H1 (cell line): ENCODE measurements at regions not wholly inside any gene's neighbourhood (a gene's known extent, or its start where the extent isn't known, plus 50 kb on each side); places are given as distances from the start of the nearest gene placed in this dataset.

Experiments
- CTCF ChIA-PET: fragments of 300-600 bp; sonication (Branson Sonifier 250); formaldehyde crosslinking; loops from one replicate; lab custom pipeline; 2021; ENCODE audit not compliant: partially characterized antibody; lab: Charles Lee
- POLR2A ChIA-PET: fragments of 300-600 bp; sonication (Branson Sonifier 250); formaldehyde crosslinking; loops from one replicate; lab custom pipeline; 2021; ENCODE audit warnings: inconsistent platforms; ENCODE audit not compliant: partially characterized antibody; lab: Charles Lee
- DNase-seq, 2 experiments: peaks; one replicate each; pipeline versions ENCODE4 v3.0.0 to v3.0.0-alpha.2; 2010 to 2022; ENCODE audit warnings: low spot score in 2 of 2, low read depth in 1 of 2, mixed read lengths in 1 of 2
- FAIRE-seq: peaks from 2 replicates; lab custom pipeline; 2011; peaks lifted over from hg19 to GRCh38; lab: Jason Lieb, UNC
- H2AFZ ChIP-seq: 2 replicates; pipeline ENCODE4 v1.8.1; 2012; ENCODE audit warnings: low read length, inconsistent platforms
- H2AK5ac ChIP-seq: 2 replicates; pipeline ENCODE4 v1.6.1; 2013; ENCODE audit warnings: low read depth, low read length
- H2BK120ac ChIP-seq: replicated peaks from 2 replicates; pipeline ENCODE3; 2013; ENCODE audit warnings: low read depth, low read length, inconsistent platforms
- H2BK12ac ChIP-seq: 2 replicates; pipeline ENCODE4 v1.6.1; 2013; ENCODE audit warnings: low read depth, low read length
- H2BK15ac ChIP-seq: 2 replicates; pipeline ENCODE4 v1.6.1; 2013; ENCODE audit warnings: low read length
- H2BK20ac ChIP-seq: 2 replicates; pipeline ENCODE4 v1.6.1; 2013; ENCODE audit warnings: low read length
- H2BK5ac ChIP-seq: 2 replicates; pipeline ENCODE4 v1.6.1; 2013; ENCODE audit warnings: low read depth, low read length
- H3K14ac ChIP-seq: 2 replicates; pipeline ENCODE4 v1.6.1; 2013; ENCODE audit warnings: inconsistent platforms; ENCODE audit not compliant: insufficient read length
- H3K18ac ChIP-seq: 2 replicates; pipeline ENCODE4 v1.6.1; 2013; ENCODE audit warnings: low read length; ENCODE audit errors: extremely low read depth
- H3K23ac ChIP-seq: 2 replicates; pipeline ENCODE4 v1.6.1; 2013; ENCODE audit warnings: inconsistent platforms; ENCODE audit not compliant: insufficient read length
- H3K23me2 ChIP-seq: 2 replicates; pipeline ENCODE4 v1.6.1; 2013; ENCODE audit warnings: low read depth, low read length
- H3K27ac ChIP-seq: 2 replicates; pipeline ENCODE4 v1.6.1; 2011; ENCODE audit warnings: low read depth, low read length, inconsistent platforms
- H3K27me3 ChIP-seq, 4 experiments: replicated peaks in 1 of 4; 1 replicate in 1 of 4; 2 replicates in 3 of 4; pipeline versions ENCODE4 v1.6.1 to v1.8.1; 2011 to 2013; ENCODE audit warnings: low read length in 3 of 4, mild to moderate bottlenecking in 3 of 4, inconsistent platforms in 2 of 4, mixed read lengths in 2 of 4, moderate library complexity in 1 of 4; ENCODE audit not compliant: control insufficient read depth in 3 of 4, insufficient read depth in 3 of 4; ENCODE audit errors: extremely low read depth in 1 of 4
- H3K36me3 ChIP-seq, 4 experiments: 2 replicates each; pipeline versions ENCODE4 v1.6.1 to v1.8.1; 2011 to 2013; ENCODE audit warnings: mild to moderate bottlenecking in 4 of 4, low read length in 3 of 4, moderate library complexity in 2 of 4, control low read depth in 1 of 4, inconsistent platforms in 1 of 4; ENCODE audit not compliant: insufficient read depth in 4 of 4, control insufficient read depth in 2 of 4
- H3K4ac ChIP-seq: replicated peaks from 2 replicates; pipeline ENCODE3; 2013; ENCODE audit warnings: low read length, low read depth, mixed read lengths, inconsistent platforms; ENCODE audit not compliant: insufficient read length
- H3K4me1 ChIP-seq, 4 experiments: replicated peaks in 1 of 4; 1 replicate in 1 of 4; 2 replicates in 3 of 4; pipeline versions ENCODE4 v1.6.1 to v1.8.1; 2011 to 2013; ENCODE audit warnings: low read length in 3 of 4, inconsistent platforms in 2 of 4, mixed read lengths in 1 of 4; ENCODE audit not compliant: insufficient read depth in 4 of 4, control insufficient read depth in 3 of 4
- H3K4me2 ChIP-seq, 2 experiments: 2 replicates each; pipeline versions ENCODE4 v1.6.1 to v1.8.1; 2011 to 2013; ENCODE audit warnings: low read depth in 2 of 2, low read length in 2 of 2, control low read depth in 1 of 2, inconsistent platforms in 1 of 2, mild to moderate bottlenecking in 1 of 2; ENCODE audit not compliant: insufficient read depth in 1 of 2
- H3K4me3 ChIP-seq, 4 experiments: fragments of 200-600, 300-600 bp in 1 of 4; sonication (generic), shearing (Covaris generic), sonication (Bioruptor Twin) in 1 of 4; 2 replicates each; pipeline versions ENCODE4 v1.5.1 to v1.8.1; 2011 to 2016; ENCODE audit warnings: low read length in 4 of 4, low read depth in 3 of 4, control low read depth in 2 of 4, inconsistent platforms in 2 of 4, mild to moderate bottlenecking in 2 of 4, mixed read lengths in 1 of 4, moderate library complexity in 1 of 4; ENCODE audit not compliant: insufficient read depth in 2 of 4; ENCODE audit errors: extremely low read depth in 1 of 4
- H3K56ac ChIP-seq: replicated peaks from 2 replicates; pipeline ENCODE3; 2013; ENCODE audit warnings: low read depth, mild to moderate bottlenecking, mixed read lengths, low read length, inconsistent platforms; ENCODE audit not compliant: insufficient read length
- H3K79me1 ChIP-seq: 2 replicates; pipeline ENCODE4 v1.6.1; 2013; ENCODE audit warnings: low read depth, low read length, control low read depth
- H3K79me2 ChIP-seq, 2 experiments: 2 replicates each; pipeline versions ENCODE4 v1.6.1 to v1.8.1; 2012 to 2013; ENCODE audit warnings: low read length in 2 of 2, mild to moderate bottlenecking in 2 of 2, inconsistent platforms in 1 of 2; ENCODE audit not compliant: insufficient read depth in 2 of 2, control insufficient read depth in 1 of 2
- H3K9ac ChIP-seq, 4 experiments: replicated peaks in 1 of 4; 1 replicate in 1 of 4; 2 replicates in 3 of 4; pipeline versions ENCODE4 v1.6.1 to v1.8.1; 2011 to 2013; ENCODE audit warnings: low read depth in 3 of 4, low read length in 3 of 4, control low read depth in 2 of 4, mild to moderate bottlenecking in 2 of 4, moderate library complexity in 2 of 4, inconsistent platforms in 1 of 4; ENCODE audit errors: extremely low read depth in 1 of 4
- H3K9me3 ChIP-seq, 2 experiments: 2 replicates each; pipeline versions ENCODE4 v1.6.1 to v1.8.1; 2012 to 2013; ENCODE audit warnings: mild to moderate bottlenecking in 2 of 2, moderate library complexity in 2 of 2, control low read depth in 1 of 2, inconsistent platforms in 1 of 2, low read depth in 1 of 2, low read length in 1 of 2, mixed read lengths in 1 of 2; ENCODE audit not compliant: insufficient read depth in 2 of 2
- H4K20me1 ChIP-seq, 2 experiments: replicated peaks in 1 of 2; 2 replicates each; pipeline versions ENCODE3 to v1.8.1; 2011 to 2013; ENCODE audit warnings: inconsistent platforms in 2 of 2, low read length in 2 of 2, mild to moderate bottlenecking in 1 of 2; ENCODE audit not compliant: insufficient read depth in 2 of 2, control insufficient read depth in 1 of 2
- H4K5ac ChIP-seq: 2 replicates; pipeline ENCODE4 v1.6.1; 2013; ENCODE audit warnings: low read length, low read depth, mixed read lengths, inconsistent platforms; ENCODE audit not compliant: insufficient read length
- H4K8ac ChIP-seq: 2 replicates; pipeline ENCODE4 v1.8.0; 2013; ENCODE audit warnings: mild to moderate bottlenecking, moderate library complexity, low read length, inconsistent platforms; ENCODE audit not compliant: insufficient read depth; ENCODE audit errors: extremely low read depth
- H4K91ac ChIP-seq: replicated peaks from 2 replicates; pipeline ENCODE3; 2013; ENCODE audit warnings: low read length, mixed read lengths, inconsistent platforms; ENCODE audit not compliant: insufficient read length
- BCL11A ChIP-seq, 2 experiments: IDR thresholded peaks; one replicate each; pipeline ENCODE4 v1.6.1; 2011; ENCODE audit warnings: low read depth in 2 of 2, low read length in 2 of 2, mild to moderate bottlenecking in 2 of 2
- CEBPB ChIP-seq: IDR thresholded peaks from 2 replicates; pipeline ENCODE4 v1.6.1; 2012; ENCODE audit warnings: low read depth, low read length
- CHD1 ChIP-seq: IDR thresholded peaks from 2 replicates; pipeline ENCODE4 v1.6.1; 2012; ENCODE audit warnings: low read depth, low read length, improper control_type of control experiment
- FOSL1 ChIP-seq: IDR thresholded peaks from 2 replicates; pipeline ENCODE4 v1.6.1; 2011; ENCODE audit warnings: mild to moderate bottlenecking, low read depth, low read length, moderate library complexity; ENCODE audit not compliant: insufficient read depth
- NRF1 ChIP-seq: IDR thresholded peaks from 2 replicates; pipeline ENCODE4 v1.6.1; 2011; ENCODE audit warnings: mild to moderate bottlenecking, low read depth, low read length, improper control_type of control experiment
- POU5F1 ChIP-seq: IDR thresholded peaks from 2 replicates; pipeline ENCODE4 v1.6.1; 2011; ENCODE audit warnings: low read depth, mild to moderate bottlenecking, low read length, moderate library complexity
- SP4 ChIP-seq: IDR thresholded peaks from 2 replicates; pipeline ENCODE4 v1.6.1; 2012; ENCODE audit warnings: low read length, inconsistent platforms
- TAF7 ChIP-seq: optimal IDR thresholded peaks from 2 replicates; pipeline ENCODE3; 2011; ENCODE audit warnings: low read depth, mild to moderate bottlenecking, inconsistent platforms, low read length, moderate library complexity, borderline replicate concordance
- TF ChIP-seq, protein P1 (sequence below): IDR thresholded peaks from 2 replicates; pipeline ENCODE4 v1.6.1; 2012; ENCODE audit warnings: inconsistent platforms
- TF ChIP-seq, protein P2 (sequence below): IDR thresholded peaks from 2 replicates; pipeline ENCODE4 v1.6.1; 2012; ENCODE audit warnings: inconsistent platforms

DNA sequence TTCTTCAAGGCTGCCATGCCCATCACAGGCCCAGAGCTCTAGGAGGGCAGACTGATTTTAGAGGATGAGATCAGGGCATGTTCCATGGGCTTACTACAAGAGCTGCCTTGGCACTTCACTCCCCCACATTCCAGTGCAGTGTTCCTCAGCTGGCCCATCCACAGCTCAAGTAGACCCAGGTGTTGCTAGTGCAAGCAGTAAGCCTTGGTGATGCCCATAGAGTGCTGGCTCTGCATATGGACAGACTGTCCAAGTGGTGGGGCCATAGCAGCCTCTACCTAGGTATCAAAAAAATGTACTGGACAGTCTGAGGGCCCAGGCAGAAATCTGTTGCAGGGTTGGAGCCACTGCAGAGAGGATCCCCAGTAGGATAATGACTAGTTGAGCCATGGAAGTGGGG lies 366.6 kb downstream of the FGF10 start:
- H3K4me3 ChIP-seq: no peak overlapping the region
- no peaks in the 10 kb centered on the region for H3K79me1 ChIP-seq
- FAIRE-seq: no peak
- H3K9me3 ChIP-seq: no peaks in the 10 kb centered on the region
- ChIA-PET POLR2A (no interaction called here), CTCF (interaction anchor here (0.9 to 1.7 kb wide), 2 partner anchors 9 to 25 kb away, joined by 3 to 4 read pairs; no protein-coding TSS in a partner anchor)
- no peak overlapping the region for H3K4me2 ChIP-seq
- no peak overlapping the region for H3K18ac ChIP-seq
- H3K23me2 ChIP-seq: no peaks in the 10 kb centered on the region
- no peak overlapping the region for H3K27ac ChIP-seq
- no peak overlapping the region for H3K14ac ChIP-seq
- no peaks in the 10 kb centered on the region for H4K20me1 ChIP-seq
- no peaks in the 10 kb centered on the region for H3K79me2 ChIP-seq
- H4K8ac ChIP-seq: no peak overlapping the region
- TF ChIP-seq, protein P1, sequence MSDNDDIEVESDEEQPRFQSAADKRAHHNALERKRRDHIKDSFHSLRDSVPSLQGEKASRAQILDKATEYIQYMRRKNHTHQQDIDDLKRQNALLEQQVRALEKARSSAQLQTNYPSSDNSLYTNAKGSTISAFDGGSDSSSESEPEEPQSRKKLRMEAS: no peak
- TF ChIP-seq CEBPB (no peak), NRF1 (no peak), POU5F1 (no peak), TAF7 (no peak), CHD1 (no peak), FOSL1 (no peak), SP4 (no peak), BCL11A (IDR thresholded peaks at IDR 0.05; ENCODE audit: low read depth in 2 of 2, low read length in 2 of 2) (no peak)
- TF ChIP-seq, protein P2, sequence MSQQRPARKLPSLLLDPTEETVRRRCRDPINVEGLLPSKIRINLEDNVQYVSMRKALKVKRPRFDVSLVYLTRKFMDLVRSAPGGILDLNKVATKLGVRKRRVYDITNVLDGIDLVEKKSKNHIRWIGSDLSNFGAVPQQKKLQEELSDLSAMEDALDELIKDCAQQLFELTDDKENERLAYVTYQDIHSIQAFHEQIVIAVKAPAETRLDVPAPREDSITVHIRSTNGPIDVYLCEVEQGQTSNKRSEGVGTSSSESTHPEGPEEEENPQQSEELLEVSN: no peak
- H3K56ac ChIP-seq: no peak overlapping the region
- no peak for DNase-seq
- no peak overlapping the region for H2AK5ac ChIP-seq
- H2BK12ac ChIP-seq: no peak overlapping the region
- H2BK5ac ChIP-seq: no peak overlapping the region
- no peak overlapping the region for H2BK15ac ChIP-seq
- H3K9ac ChIP-seq: no peak overlapping the region
- H4K5ac ChIP-seq: no peak overlapping the region
- no peak overlapping the region for H2BK120ac ChIP-seq
- H2BK20ac ChIP-seq: no peak overlapping the region
- no peak overlapping the region for H3K4ac ChIP-seq
- H3K4me1 ChIP-seq: no peaks in the 10 kb centered on the region
- H2AFZ ChIP-seq: no peak overlapping the region
- no peak overlapping the region for H4K91ac ChIP-seq
- no peaks in the 10 kb centered on the region for H3K36me3 ChIP-seq
- H3K23ac ChIP-seq: no peak overlapping the region
- no peaks in the 10 kb centered on the region for H3K27me3 ChIP-seq
